IMR-90 (cell line): ENCODE measurements at regions not wholly inside any gene's neighbourhood (a gene's known extent, or its start where the extent isn't known, plus 50 kb on each side); places are given as distances from the start of the nearest gene placed in this dataset.
A peak's percentile ranks its signal among the peaks of the same experiment; 100 is the strongest.

Experiments
- ATAC-seq: fragments of 200-7000 bp; cut with Tn5 transposase; 2 replicates; pipeline ENCODE4 v1.9.1; 2020; ENCODE audit warnings: low read depth, mild to moderate bottlenecking, moderate library complexity
- BruUV-seq: library from RNA; stranded (reverse); fragments of 400-500 nt; replicated peaks from 2 replicates; lab custom pipeline; 2021; lab: Mats Ljungman, UMichigan
- CTCF ChIA-PET: fragments of 300-600 bp; formaldehyde crosslinking; extraction: SDS; loops from one replicate; lab custom pipeline; 2021; ENCODE audit warnings: antibody characterized with exemption; lab: Yijun Ruan, JAX
- POLR2A ChIA-PET: fragments of 300-600 bp; sonication (Branson Sonifier 250); formaldehyde crosslinking; loops from one replicate; lab custom pipeline; 2022; ENCODE audit warnings: antibody characterized with exemption; ENCODE audit not compliant: unreplicated experiment; lab: Charles Lee
- DNase-seq: peaks from one replicate; pipeline ENCODE4 v3.0.0; 2013
- H2AFZ ChIP-seq: replicated peaks from 2 replicates; pipeline ENCODE3; 2013; ENCODE audit warnings: low read length, mild to moderate bottlenecking; ENCODE audit not compliant: poor library complexity
- H2AK5ac ChIP-seq: 2 replicates; pipeline ENCODE4 v1.6.1; 2013; ENCODE audit warnings: low read depth, low read length, inconsistent platforms
- H2AK9ac ChIP-seq: replicated peaks from 2 replicates; pipeline ENCODE3; 2013; ENCODE audit warnings: mild to moderate bottlenecking, low read depth, low read length, moderate library complexity; ENCODE audit not compliant: poor library complexity
- H2BK120ac ChIP-seq: 2 replicates; pipeline ENCODE4 v1.6.1; 2013; ENCODE audit warnings: low read depth, low read length, inconsistent platforms
- H2BK15ac ChIP-seq: 3 replicates; pipeline ENCODE4 v1.6.1; 2013; ENCODE audit warnings: low read depth, low read length, inconsistent platforms
- H2BK20ac ChIP-seq: 2 replicates; pipeline ENCODE4 v1.6.1; 2013; ENCODE audit warnings: low read depth, mild to moderate bottlenecking, inconsistent platforms, low read length, moderate library complexity
- H2BK5ac ChIP-seq: 2 replicates; pipeline ENCODE4 v1.6.1; 2013; ENCODE audit warnings: mild to moderate bottlenecking, low read depth, low read length, inconsistent platforms; ENCODE audit not compliant: poor library complexity, severe bottlenecking
- H3K14ac ChIP-seq: replicated peaks from 2 replicates; pipeline ENCODE4 v1.6.1; 2013; ENCODE audit warnings: low read depth, low read length, inconsistent platforms
- H3K18ac ChIP-seq: 2 replicates; pipeline ENCODE4 v1.6.1; 2013; ENCODE audit warnings: low read depth, low read length, control low read depth
- H3K23ac ChIP-seq: 2 replicates; pipeline ENCODE4 v1.6.1; 2013; ENCODE audit warnings: low read depth, low read length, inconsistent platforms
- H3K27ac ChIP-seq: 2 replicates; pipeline ENCODE4 v1.5.1; 2013; ENCODE audit warnings: mild to moderate bottlenecking, control low read depth, low read length; ENCODE audit not compliant: insufficient read depth
- H3K27me3 ChIP-seq: 2 replicates; pipeline ENCODE4 v1.6.1; 2013; ENCODE audit warnings: low read length; ENCODE audit not compliant: control insufficient read depth, insufficient read depth
- H3K36me3 ChIP-seq: 2 replicates; pipeline ENCODE4 v1.6.1; 2013; ENCODE audit warnings: low read length, mixed read lengths; ENCODE audit not compliant: control insufficient read depth, insufficient read depth
- H3K4ac ChIP-seq: 2 replicates; pipeline ENCODE4 v1.6.1; 2013; ENCODE audit warnings: low read depth, low read length, inconsistent platforms
- H3K4me1 ChIP-seq: 2 replicates; pipeline ENCODE4 v1.6.1; 2013; ENCODE audit warnings: low read length, mixed read lengths; ENCODE audit not compliant: control insufficient read depth, insufficient read depth
- H3K4me2 ChIP-seq: 2 replicates; pipeline ENCODE4 v1.6.1; 2013; ENCODE audit warnings: low read depth, mild to moderate bottlenecking, control low read depth, low read length, moderate library complexity
- H3K4me3 ChIP-seq: 2 replicates; pipeline ENCODE4 v1.5.1; 2013; ENCODE audit warnings: low read depth, mild to moderate bottlenecking, control low read depth, low read length, moderate library complexity; ENCODE audit not compliant: insufficient read depth
- H3K56ac ChIP-seq: 2 replicates; pipeline ENCODE4 v1.6.1; 2013; ENCODE audit warnings: low read length, inconsistent platforms; ENCODE audit not compliant: insufficient read depth; ENCODE audit errors: extremely low read depth
- H3K79me1 ChIP-seq, 2 experiments: 2 replicates each; pipeline ENCODE4 v1.6.1; 2013; ENCODE audit warnings: low read length in 2 of 2, inconsistent platforms in 1 of 2, low read depth in 1 of 2
- H3K9ac ChIP-seq: 2 replicates; pipeline ENCODE4 v1.6.1; 2013; ENCODE audit warnings: low read depth, low read length, control low read depth
- H3K9me1 ChIP-seq: 2 replicates; pipeline ENCODE4 v1.6.1; 2013; ENCODE audit warnings: low read length, inconsistent platforms; ENCODE audit not compliant: insufficient read depth
- H3K9me3 ChIP-seq: 2 replicates; pipeline ENCODE4 v1.6.1; 2013; ENCODE audit warnings: low read length; ENCODE audit not compliant: control insufficient read depth, insufficient read depth
- H4K20me1 ChIP-seq: 2 replicates; pipeline ENCODE4 v1.6.1; 2013; ENCODE audit warnings: low read length, inconsistent platforms; ENCODE audit not compliant: insufficient read depth
- H4K5ac ChIP-seq: 2 replicates; pipeline ENCODE4 v1.6.1; 2013; ENCODE audit warnings: mild to moderate bottlenecking, low read depth, low read length, control low read depth
- H4K8ac ChIP-seq, 2 experiments: 2 replicates each; pipeline ENCODE4 v1.6.1; 2013; ENCODE audit warnings: low read depth in 2 of 2, low read length in 2 of 2, control low read depth in 1 of 2, inconsistent platforms in 1 of 2
- H4K91ac ChIP-seq: 2 replicates; pipeline ENCODE4 v1.6.1; 2013; ENCODE audit warnings: low read depth, low read length, inconsistent platforms; ENCODE audit not compliant: insufficient read depth
- MAFK ChIP-seq: IDR thresholded peaks from 2 replicates; pipeline ENCODE4 v1.6.1; 2012; ENCODE audit warnings: low read depth, low read length, improper control_type of control experiment
- MAZ ChIP-seq: IDR thresholded peaks from 2 replicates; pipeline ENCODE4 v1.6.1; 2012; ENCODE audit warnings: low read depth, mild to moderate bottlenecking, low read length, improper control_type of control experiment, moderate library complexity, borderline replicate concordance
- MXI1 ChIP-seq: IDR thresholded peaks from 2 replicates; pipeline ENCODE4 v1.6.1; 2012; ENCODE audit warnings: low read depth, mild to moderate bottlenecking, low read length, moderate library complexity, borderline replicate concordance
- NFE2L2 ChIP-seq: fragments of 150-350 bp; IDR thresholded peaks from 2 replicates; pipeline ENCODE4 v1.6.1; 2016; ENCODE audit warnings: low read depth, mild to moderate bottlenecking, low read length
- POLR2A ChIP-seq: IDR thresholded peaks from 2 replicates; pipeline ENCODE4 v1.6.1; 2012; ENCODE audit warnings: mild to moderate bottlenecking, low read depth, low read length
- RFX5 ChIP-seq: IDR thresholded peaks from 2 replicates; pipeline ENCODE4 v1.8.0; 2012; ENCODE audit warnings: low read depth, mild to moderate bottlenecking, low read length, moderate library complexity
- dilution Hi-C: fragments of 300-500 bp; cut with HindIII; formaldehyde crosslinking; loops from one replicate; pipeline ENCODE4 v1.14.3; 2018; ENCODE audit warnings: low sequenced_read_pairs; ENCODE audit not compliant: unreplicated experiment
- in situ Hi-C: fragments of 300-500 bp; cut with MboI; formaldehyde crosslinking; loops from 3 replicates; pipeline ENCODE4 v1.14.3; 2019; ENCODE audit warnings: low sequenced_read_pairs, inconsistent platforms, mixed read lengths
- intact Hi-C: fragments of 100-400 bp; cut with micrococcal nuclease; formaldehyde crosslinking; loops from 2 replicates; pipeline ENCODE4 v1.10.0; 2022
- TF ChIP-seq, protein P1 (sequence below): conservative IDR thresholded peaks from 2 replicates; pipeline ENCODE4 v1.5.1; 2012; ENCODE audit warnings: mild to moderate bottlenecking, low read depth, low read length, improper control_type of control experiment

DNA sequence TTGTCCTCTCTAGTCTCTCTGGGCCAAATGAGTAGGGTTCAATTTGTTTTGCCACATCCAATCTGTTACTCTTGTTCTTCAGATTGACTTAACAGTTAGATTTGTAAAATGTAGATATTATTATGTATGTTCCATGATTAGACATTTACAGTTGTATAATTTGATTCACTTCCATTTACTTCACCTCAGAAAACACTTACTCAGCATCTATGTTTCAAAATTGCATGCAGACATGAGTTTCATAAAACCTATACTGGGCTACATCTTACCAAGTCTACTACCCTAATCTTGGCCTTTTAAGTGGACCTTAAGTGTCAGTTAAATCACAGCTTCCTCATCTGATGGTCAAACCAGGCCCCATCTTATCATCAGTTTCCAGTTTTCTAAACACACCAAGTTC is 1181.2 kb upstream of the CDH9 start:
- intact Hi-C loops (no loop called here), in situ Hi-C loops (no loop called here), dilution Hi-C loops (no loop called here)
- H3K27me3 ChIP-seq = no peaks in the 10 kb centered on the region
- no peaks in the 10 kb centered on the region for H3K4me1 ChIP-seq
- DNase-seq = no peak
- H4K8ac ChIP-seq = no peak overlapping the region
- TF ChIP-seq MAFK = peak; percentile 58
- no peak for TF ChIP-seq NFE2L2
- TF ChIP-seq, protein P1, sequence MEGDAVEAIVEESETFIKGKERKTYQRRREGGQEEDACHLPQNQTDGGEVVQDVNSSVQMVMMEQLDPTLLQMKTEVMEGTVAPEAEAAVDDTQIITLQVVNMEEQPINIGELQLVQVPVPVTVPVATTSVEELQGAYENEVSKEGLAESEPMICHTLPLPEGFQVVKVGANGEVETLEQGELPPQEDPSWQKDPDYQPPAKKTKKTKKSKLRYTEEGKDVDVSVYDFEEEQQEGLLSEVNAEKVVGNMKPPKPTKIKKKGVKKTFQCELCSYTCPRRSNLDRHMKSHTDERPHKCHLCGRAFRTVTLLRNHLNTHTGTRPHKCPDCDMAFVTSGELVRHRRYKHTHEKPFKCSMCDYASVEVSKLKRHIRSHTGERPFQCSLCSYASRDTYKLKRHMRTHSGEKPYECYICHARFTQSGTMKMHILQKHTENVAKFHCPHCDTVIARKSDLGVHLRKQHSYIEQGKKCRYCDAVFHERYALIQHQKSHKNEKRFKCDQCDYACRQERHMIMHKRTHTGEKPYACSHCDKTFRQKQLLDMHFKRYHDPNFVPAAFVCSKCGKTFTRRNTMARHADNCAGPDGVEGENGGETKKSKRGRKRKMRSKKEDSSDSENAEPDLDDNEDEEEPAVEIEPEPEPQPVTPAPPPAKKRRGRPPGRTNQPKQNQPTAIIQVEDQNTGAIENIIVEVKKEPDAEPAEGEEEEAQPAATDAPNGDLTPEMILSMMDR = no peak
- no peak for TF ChIP-seq RFX5
- no peak for TF ChIP-seq MXI1
- no peak for TF ChIP-seq POLR2A
- no peak for TF ChIP-seq MAZ
- 0 out of 2 replicates have a peak, but pooled peaks cover 2% of the 10 kb centered on the region for H3K9me3 ChIP-seq
- H3K23ac ChIP-seq = no peak overlapping the region
- ChIA-PET POLR2A (no interaction called here), CTCF (interaction anchor here (0.6 kb wide), 1 partner anchor 388 kb away, joined by 4 read pairs; no protein-coding TSS in a partner anchor)
- H3K36me3 ChIP-seq = no peaks in the 10 kb centered on the region
- H3K14ac ChIP-seq = no peak overlapping the region
- H3K4ac ChIP-seq = no peak overlapping the region
- no peak overlapping the region for H2BK20ac ChIP-seq
- ATAC-seq = no peak
- no peak overlapping the region for H2BK120ac ChIP-seq
- no peak overlapping the region for H2BK5ac ChIP-seq
- no peak overlapping the region for H3K4me2 ChIP-seq
- no peak overlapping the region for H2BK15ac ChIP-seq
- H2AK9ac ChIP-seq = no peak overlapping the region
- no peak overlapping the region for H3K56ac ChIP-seq
- H3K18ac ChIP-seq = no peak overlapping the region
- H4K5ac ChIP-seq = no peak overlapping the region
- no peak overlapping the region for H4K91ac ChIP-seq
- no peaks in the 10 kb centered on the region for H3K79me1 ChIP-seq
- no peak overlapping the region for H2AFZ ChIP-seq
- no peak overlapping the region for H3K9ac ChIP-seq
- no peaks in the 10 kb centered on the region for H4K20me1 ChIP-seq
- no peak overlapping the region for H3K4me3 ChIP-seq
- H3K27ac ChIP-seq = no peak overlapping the region
- H2AK5ac ChIP-seq = no peak overlapping the region
- H3K9me1 ChIP-seq = no peaks in the 10 kb centered on the region
- BruUV-seq = no TSS peak
